Dendritic cell treated with granulocyte-macrophage colony-stimulating factor and Interleukin-4, amounts not matched to agents 40 ng/mL and 50 ng/mL, for 4 days (primary cell): ENCODE measurements at regions not wholly inside any gene's neighbourhood (a gene's known extent, or its start where the extent isn't known, plus 50 kb on each side); places are given as distances from the start of the nearest gene placed in this dataset.

ENCODE experiments used
- H3K27ac Mint-ChIP-seq: one replicate; pipeline ENCODE4 v1.8.0; 2022; ENCODE audit warnings: mild to moderate bottlenecking, mixed read lengths
- H3K27me3 Mint-ChIP-seq: one replicate; pipeline ENCODE4 v1.8.0; 2022; ENCODE audit warnings: mild to moderate bottlenecking, mixed read lengths
- H3K36me3 Mint-ChIP-seq: one replicate; pipeline ENCODE4 v1.8.0; 2022; ENCODE audit warnings: low read depth, mixed read lengths
- H3K4me1 Mint-ChIP-seq: one replicate; pipeline ENCODE4 v1.8.0; 2022; ENCODE audit warnings: low read depth, mixed read lengths
- H3K4me3 Mint-ChIP-seq: one replicate; pipeline ENCODE4 v1.8.0; 2022; ENCODE audit warnings: mild to moderate bottlenecking, moderate library complexity, mixed read lengths
- H3K9me3 Mint-ChIP-seq: one replicate; pipeline ENCODE4 v1.8.0; 2022; ENCODE audit warnings: mixed read lengths
- intact Hi-C: fragments of 100-400 bp; cut with micrococcal nuclease; formaldehyde crosslinking; loops from one replicate; pipeline ENCODE4 v1.15.0; 2022

DNA sequence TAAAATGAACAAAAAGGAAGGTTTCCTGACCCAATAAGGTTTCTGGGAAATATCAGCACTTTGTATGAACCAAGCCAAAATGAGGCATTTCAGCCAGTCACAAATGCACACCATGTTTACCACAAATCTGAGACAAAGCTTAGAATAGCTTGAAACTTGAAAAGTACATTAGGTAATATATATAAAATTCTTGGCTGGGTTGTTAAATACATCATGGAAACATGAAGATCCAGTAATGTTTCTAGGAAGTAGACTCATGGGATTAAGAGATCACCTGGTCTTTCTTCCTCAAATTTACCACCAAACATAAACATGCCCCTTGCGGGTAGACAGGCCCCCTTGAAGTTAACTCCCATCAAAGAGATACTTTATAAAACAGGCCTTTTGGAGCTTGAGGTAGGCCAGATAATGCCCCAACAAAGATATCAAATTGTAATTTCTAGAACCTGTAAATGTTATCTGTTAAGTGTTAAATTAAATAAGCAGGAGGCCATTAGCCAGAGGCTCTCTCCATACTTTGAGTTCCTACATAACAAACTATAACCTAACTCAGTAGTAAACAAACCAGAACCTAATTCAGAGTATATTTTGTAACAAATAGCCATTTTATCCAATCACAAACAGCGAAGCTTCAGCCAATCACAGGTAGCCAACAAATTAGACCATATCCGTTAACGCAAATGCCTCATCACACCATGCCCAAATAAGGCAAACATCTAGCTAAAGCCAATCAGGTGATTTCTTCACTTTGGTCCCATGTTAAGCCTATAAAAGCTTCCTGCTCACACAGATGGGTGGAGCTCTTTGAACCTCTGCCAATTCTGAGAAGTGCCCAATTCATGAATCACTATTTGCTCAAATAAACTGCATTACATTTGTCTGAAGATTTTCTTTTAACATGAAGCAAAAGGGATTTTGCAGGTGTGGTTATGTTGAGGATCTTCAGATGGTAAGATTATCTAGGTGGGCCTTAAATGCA is 127.9 kb upstream of the TARS1 start:
- no peaks in the 10 kb centered on the region for H3K4me1 Mint-ChIP-seq
- intact Hi-C loops, result no loop called here
- peaks cover 7% of the 10 kb centered on the region for H3K9me3 Mint-ChIP-seq
- no peak overlapping the region for H3K4me3 Mint-ChIP-seq
- no peaks in the 10 kb centered on the region for H3K36me3 Mint-ChIP-seq
- H3K27me3 Mint-ChIP-seq, result no peaks in the 10 kb centered on the region
- no peak overlapping the region for H3K27ac Mint-ChIP-seq

DNA sequence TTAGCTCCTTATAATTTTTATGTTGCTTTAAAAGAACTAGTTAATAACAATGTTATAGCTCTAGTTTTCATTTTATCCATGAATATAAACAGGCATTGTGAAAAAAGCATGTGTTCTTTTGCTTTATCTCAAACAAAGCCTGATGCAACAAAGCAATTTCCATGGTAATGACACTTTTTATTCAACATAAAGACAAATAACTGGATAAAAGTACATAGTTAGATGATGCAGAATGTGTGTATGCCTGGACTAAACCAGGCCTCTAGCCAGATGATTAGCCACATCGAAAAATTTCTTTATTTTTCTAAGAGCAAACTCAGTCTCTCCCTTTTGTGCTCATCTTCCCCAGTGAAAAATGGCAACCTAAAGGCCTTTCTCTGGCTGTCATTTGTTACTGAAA is 125.6 kb upstream of the TARS1 start:
- Mint-ChIP-seq H3K36me3 (no peaks in the 10 kb centered on the region), H3K4me1 (no peaks in the 10 kb centered on the region), H3K27ac (no peak overlapping the region), H3K4me3 (no peak overlapping the region), H3K27me3 (no peaks in the 10 kb centered on the region), H3K9me3 (peaks cover 7% of the 10 kb centered on the region)
- intact Hi-C loops, result no loop called here

DNA sequence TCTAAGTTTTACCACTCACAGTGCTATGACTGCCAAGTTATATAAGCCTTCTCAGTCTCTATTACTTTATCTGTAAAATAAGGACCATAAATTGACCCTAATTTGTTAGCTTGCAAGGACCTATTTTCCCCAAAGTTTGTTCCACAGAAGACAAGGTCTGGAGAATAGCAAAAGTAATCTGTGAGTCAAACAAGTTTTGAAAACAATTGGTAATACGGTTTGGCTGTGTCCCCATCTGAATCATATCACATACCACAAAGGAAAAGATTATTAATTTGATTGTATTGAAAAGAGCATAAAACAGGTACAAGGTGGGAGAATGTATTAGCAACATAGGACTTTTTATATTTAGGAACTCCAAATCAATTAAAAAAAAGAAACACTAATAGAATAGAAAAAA is 124.0 kb upstream of the TARS1 start:
- Mint-ChIP-seq H3K36me3 (no peaks in the 10 kb centered on the region), H3K4me3 (no peak overlapping the region), H3K9me3 (peaks cover 7% of the 10 kb centered on the region)

GRCh38 chr5:33317271-33317670 is 123.5 kb upstream of the TARS1 start:
- no peaks in the 10 kb centered on the region for H3K27me3 Mint-ChIP-seq
- peaks cover 7% of the 10 kb centered on the region for H3K9me3 Mint-ChIP-seq
- H3K4me3 Mint-ChIP-seq, result no peak overlapping the region
- no peaks in the 10 kb centered on the region for H3K4me1 Mint-ChIP-seq
- no peak overlapping the region for H3K27ac Mint-ChIP-seq
- intact Hi-C loops, result no loop called here
- no peaks in the 10 kb centered on the region for H3K36me3 Mint-ChIP-seq

More for the DNA sequence above, 124.0 kb upstream of the TARS1 start:
- Mint-ChIP-seq H3K27ac (no peak overlapping the region), H3K4me1 (no peaks in the 10 kb centered on the region), H3K27me3 (no peaks in the 10 kb centered on the region)
- intact Hi-C loops, result no loop called here

DNA sequence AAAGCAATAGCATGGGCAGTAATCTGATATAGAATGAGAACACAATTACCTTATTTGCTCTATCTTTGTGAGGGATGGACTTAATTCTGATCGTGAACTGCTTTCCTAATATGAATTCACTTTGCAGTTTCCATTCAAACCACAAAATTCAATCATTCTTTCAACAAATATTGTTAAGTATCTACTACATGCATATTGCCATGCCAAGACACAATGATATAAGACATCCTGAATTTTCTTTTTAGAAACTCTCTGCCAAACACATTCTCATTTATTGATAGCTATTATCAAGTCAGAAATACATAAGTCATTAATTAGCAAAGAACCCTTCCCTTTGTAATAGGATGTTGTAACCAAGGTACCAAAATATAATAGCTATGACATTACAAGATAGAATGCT is 121.6 kb upstream of the TARS1 start:
- Mint-ChIP-seq H3K27me3 (no peaks in the 10 kb centered on the region), H3K4me1 (no peaks in the 10 kb centered on the region), H3K4me3 (no peak overlapping the region), H3K36me3 (no peaks in the 10 kb centered on the region), H3K9me3 (no peaks in the 10 kb centered on the region), H3K27ac (no peak overlapping the region)
- intact Hi-C loops, result no loop called here

- no peak overlapping the region for H3K4me3 Mint-ChIP-seq
- H3K36me3 Mint-ChIP-seq, result no peaks in the 10 kb centered on the region
- H3K4me1 Mint-ChIP-seq, result no peaks in the 10 kb centered on the region
- H3K27me3 Mint-ChIP-seq, result no peaks in the 10 kb centered on the region
- H3K27ac Mint-ChIP-seq, result no peak overlapping the region
- no peaks in the 10 kb centered on the region for H3K9me3 Mint-ChIP-seq
- intact Hi-C loops, result no loop called here
These were observed 120.9 kb upstream of the TARS1 start for GRCh38 chr5:33319841-33320240.

DNA sequence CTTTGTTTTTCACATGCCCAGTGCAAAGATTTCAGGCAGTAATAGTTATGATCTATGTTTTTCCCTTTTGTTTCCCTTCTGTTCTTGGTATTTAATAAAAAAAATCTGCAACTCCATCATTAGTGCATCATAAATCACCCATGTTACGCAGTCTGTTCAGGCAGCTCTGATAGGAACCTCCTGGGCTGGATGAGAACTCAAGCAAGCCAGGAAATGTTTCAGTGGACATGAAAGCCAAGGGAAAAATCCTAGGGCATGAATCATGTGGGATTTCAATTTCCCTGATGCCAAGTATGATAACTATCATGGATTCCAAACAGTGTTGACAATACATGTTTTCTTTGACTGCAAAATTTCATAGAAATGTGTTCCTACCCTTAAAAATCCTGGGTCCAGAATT is 119.7 kb upstream of the TARS1 start:
- intact Hi-C loops, result no loop called here
- no peaks in the 10 kb centered on the region for H3K36me3 Mint-ChIP-seq
- H3K4me3 Mint-ChIP-seq, result no peak overlapping the region
- no peak overlapping the region for H3K27ac Mint-ChIP-seq
- H3K9me3 Mint-ChIP-seq, result no peaks in the 10 kb centered on the region
- H3K4me1 Mint-ChIP-seq, result no peaks in the 10 kb centered on the region
- no peaks in the 10 kb centered on the region for H3K27me3 Mint-ChIP-seq

GRCh38 chr5:33322632-33323031 is 118.1 kb upstream of the TARS1 start:
- no peaks in the 10 kb centered on the region for H3K27me3 Mint-ChIP-seq
- no peaks in the 10 kb centered on the region for H3K4me1 Mint-ChIP-seq
- no peak overlapping the region for H3K27ac Mint-ChIP-seq
- no peaks in the 10 kb centered on the region for H3K36me3 Mint-ChIP-seq
- no peaks in the 10 kb centered on the region for H3K9me3 Mint-ChIP-seq
- no peak overlapping the region for H3K4me3 Mint-ChIP-seq
- intact Hi-C loops, result no loop called here

GRCh38 chr5:33324667-33325307 is 116.0 kb upstream of the TARS1 start:
- H3K4me3 Mint-ChIP-seq, result no peak overlapping the region
- no peak overlapping the region for H3K27ac Mint-ChIP-seq
- no peaks in the 10 kb centered on the region for H3K27me3 Mint-ChIP-seq
- intact Hi-C loops, result no loop called here
- H3K4me1 Mint-ChIP-seq, result no peaks in the 10 kb centered on the region
- H3K9me3 Mint-ChIP-seq, result no peaks in the 10 kb centered on the region
- H3K36me3 Mint-ChIP-seq, result no peaks in the 10 kb centered on the region

- intact Hi-C loops, result no loop called here
- H3K4me1 Mint-ChIP-seq, result no peaks in the 10 kb centered on the region
- no peak overlapping the region for H3K4me3 Mint-ChIP-seq
- H3K27ac Mint-ChIP-seq, result no peak overlapping the region
- peaks cover 2% of the 10 kb centered on the region for H3K27me3 Mint-ChIP-seq
- H3K9me3 Mint-ChIP-seq, result no peaks in the 10 kb centered on the region
- no peaks in the 10 kb centered on the region for H3K36me3 Mint-ChIP-seq
These were observed 111.9 kb upstream of the TARS1 start for GRCh38 chr5:33328818-33329217.

GRCh38 chr5:33329891-33330290 is 110.9 kb upstream of the TARS1 start:
- H3K4me1 Mint-ChIP-seq, result no peaks in the 10 kb centered on the region
- intact Hi-C loops, result no loop called here
- H3K27me3 Mint-ChIP-seq, result peaks cover 2% of the 10 kb centered on the region
- H3K4me3 Mint-ChIP-seq, result no peak overlapping the region
- H3K9me3 Mint-ChIP-seq, result no peaks in the 10 kb centered on the region
- no peaks in the 10 kb centered on the region for H3K36me3 Mint-ChIP-seq
- H3K27ac Mint-ChIP-seq, result no peak overlapping the region

DNA sequence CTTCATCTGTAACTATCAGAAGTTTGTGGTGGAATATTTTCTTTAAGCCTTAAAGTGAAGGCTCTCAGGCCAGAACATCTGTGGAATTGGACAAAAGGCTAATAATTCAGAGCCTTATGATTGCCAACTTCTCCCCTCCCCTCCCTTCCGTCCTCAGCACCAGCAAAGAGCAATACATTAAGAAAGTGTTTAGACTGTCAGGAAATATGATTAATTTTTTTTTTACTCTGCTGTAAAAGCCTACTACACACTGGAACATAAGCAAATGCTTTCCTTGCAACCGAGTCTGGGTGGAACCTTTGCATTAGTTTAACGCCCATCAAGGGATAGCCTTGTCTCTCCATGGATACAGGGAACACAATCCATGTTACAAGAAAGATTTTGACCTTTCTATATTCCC is 110.3 kb upstream of the TARS1 start:
- Mint-ChIP-seq H3K27ac (no peak overlapping the region), H3K27me3 (peaks cover 2% of the 10 kb centered on the region), H3K4me3 (no peak overlapping the region), H3K36me3 (no peaks in the 10 kb centered on the region), H3K9me3 (no peaks in the 10 kb centered on the region), H3K4me1 (no peaks in the 10 kb centered on the region)
- intact Hi-C loops, result no loop called here

DNA sequence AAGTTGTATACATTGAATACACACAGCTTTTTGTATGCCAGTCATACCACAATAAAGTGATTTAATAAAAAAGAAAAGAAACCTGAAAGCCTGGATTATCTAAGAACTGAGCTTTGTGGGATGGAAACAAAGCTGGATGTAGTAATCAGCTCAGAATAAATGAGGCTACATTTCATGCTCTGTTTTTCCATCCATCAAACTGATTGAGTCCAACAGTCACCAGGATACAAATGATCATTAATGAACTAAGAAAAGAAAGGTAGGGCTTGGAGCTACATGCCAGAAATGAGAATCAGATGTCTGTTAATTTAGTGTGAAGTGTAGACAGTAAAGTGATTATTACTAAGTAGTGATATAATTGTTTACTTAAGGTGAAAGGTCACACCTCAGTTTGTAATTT is 109.8 kb upstream of the TARS1 start:
- H3K27me3 Mint-ChIP-seq, result peaks cover 2% of the 10 kb centered on the region
- no peaks in the 10 kb centered on the region for H3K36me3 Mint-ChIP-seq
- no peaks in the 10 kb centered on the region for H3K4me1 Mint-ChIP-seq
- H3K9me3 Mint-ChIP-seq, result no peaks in the 10 kb centered on the region
- intact Hi-C loops, result no loop called here
- no peak overlapping the region for H3K4me3 Mint-ChIP-seq
- H3K27ac Mint-ChIP-seq, result no peak overlapping the region

GRCh38 chr5:33332804-33333203 is 108.0 kb upstream of the TARS1 start:
- intact Hi-C loops, result no loop called here
- Mint-ChIP-seq H3K27ac (no peak overlapping the region), H3K27me3 (peaks cover 2% of the 10 kb centered on the region), H3K4me3 (no peak overlapping the region), H3K36me3 (no peaks in the 10 kb centered on the region), H3K4me1 (no peaks in the 10 kb centered on the region), H3K9me3 (no peaks in the 10 kb centered on the region)
